H9 (cell line): ENCODE measurements at regions not wholly inside any gene's neighbourhood (a gene's known extent, or its start where the extent isn't known, plus 50 kb on each side); places are given as distances from the start of the nearest gene placed in this dataset.

Experiments used
- DNase-seq: peaks from one replicate; pipeline ENCODE4 v3.0.0-alpha.2; 2017
- H2AFZ ChIP-seq: one replicate; pipeline ENCODE4 v1.6.1; 2013; ENCODE audit warnings: mild to moderate bottlenecking, low read length, control low read depth, moderate library complexity
- H2AK5ac ChIP-seq: 2 replicates; pipeline ENCODE4 v1.6.1; 2013; ENCODE audit warnings: low read length, control low read depth, mixed read lengths; ENCODE audit not compliant: insufficient read length
- H2BK120ac ChIP-seq: one replicate; pipeline ENCODE4 v1.6.1; 2013; ENCODE audit warnings: low read depth, mild to moderate bottlenecking, low read length, control low read depth, inconsistent platforms; ENCODE audit not compliant: poor library complexity, severe bottlenecking
- H2BK12ac ChIP-seq: 2 replicates; pipeline ENCODE4 v1.6.1; 2013; ENCODE audit warnings: low read length, control low read depth, mixed read lengths, low read depth; ENCODE audit not compliant: insufficient read length
- H2BK15ac ChIP-seq: 2 replicates; pipeline ENCODE4 v1.6.1; 2013; ENCODE audit warnings: low read depth, low read length, control low read depth
- H2BK20ac ChIP-seq: one replicate; pipeline ENCODE4 v1.6.1; 2013; ENCODE audit warnings: low read depth, mild to moderate bottlenecking, low read length, control low read depth, inconsistent platforms; ENCODE audit not compliant: poor library complexity, severe bottlenecking
- H2BK5ac ChIP-seq: 2 replicates; pipeline ENCODE4 v1.6.1; 2013; ENCODE audit warnings: low read length, control low read depth, mixed read lengths; ENCODE audit not compliant: insufficient read length
- H3K14ac ChIP-seq: 2 replicates; pipeline ENCODE4 v1.6.1; 2013; ENCODE audit warnings: low read length, control low read depth; ENCODE audit not compliant: insufficient read depth
- H3K18ac ChIP-seq: 2 replicates; pipeline ENCODE4 v1.6.1; 2013; ENCODE audit warnings: low read depth, mild to moderate bottlenecking, mixed read lengths, low read length, control low read depth; ENCODE audit not compliant: insufficient read length
- H3K23ac ChIP-seq: 2 replicates; pipeline ENCODE4 v1.6.1; 2013; ENCODE audit warnings: low read length, control low read depth, mixed read lengths, low read depth; ENCODE audit not compliant: insufficient read length
- H3K23me2 ChIP-seq: 2 replicates; pipeline ENCODE4 v1.6.1; 2013; ENCODE audit warnings: low read depth, mild to moderate bottlenecking, mixed read lengths, low read length, control low read depth; ENCODE audit not compliant: insufficient read length, poor library complexity, severe bottlenecking
- H3K27ac ChIP-seq: 2 replicates; pipeline ENCODE4 v1.5.1; 2013; ENCODE audit warnings: low read length, control low read depth, mixed read lengths, low read depth; ENCODE audit not compliant: insufficient read length
- H3K27me3 ChIP-seq: 2 replicates; pipeline ENCODE4 v1.6.1; 2013; ENCODE audit warnings: low read length, control low read depth, inconsistent platforms; ENCODE audit not compliant: insufficient read depth
- H3K4ac ChIP-seq: 2 replicates; pipeline ENCODE4 v1.6.1; 2013; ENCODE audit warnings: low read depth, mild to moderate bottlenecking, control low read depth, inconsistent platforms, low read length, moderate library complexity
- H3K4me1 ChIP-seq: 2 replicates; pipeline ENCODE4 v1.6.1; 2013; ENCODE audit warnings: low read length, control low read depth, inconsistent platforms; ENCODE audit not compliant: insufficient read depth
- H3K4me2 ChIP-seq: 2 replicates; pipeline ENCODE4 v1.6.1; 2013; ENCODE audit warnings: low read length, control low read depth, mixed read lengths; ENCODE audit not compliant: insufficient read length, insufficient read depth
- H3K56ac ChIP-seq: 2 replicates; pipeline ENCODE4 v1.6.1; 2013; ENCODE audit warnings: low read depth, mild to moderate bottlenecking, mixed read lengths, low read length, control low read depth; ENCODE audit not compliant: insufficient read length
- H3K79me1 ChIP-seq: 2 replicates; pipeline ENCODE4 v1.6.1; 2013; ENCODE audit warnings: low read depth, mild to moderate bottlenecking, moderate library complexity, low read length, control low read depth, inconsistent platforms; ENCODE audit not compliant: insufficient read depth, poor library complexity, severe bottlenecking
- H3K79me2 ChIP-seq: 2 replicates; pipeline ENCODE4 v1.6.1; 2013; ENCODE audit warnings: low read length, control low read depth, inconsistent platforms; ENCODE audit not compliant: insufficient read depth
- H3K9ac ChIP-seq: 2 replicates; pipeline ENCODE4 v1.6.1; 2013; ENCODE audit warnings: low read length, control low read depth, mixed read lengths; ENCODE audit not compliant: insufficient read length; ENCODE audit errors: extremely low read depth
- H3K9me3 ChIP-seq: one replicate; pipeline ENCODE4 v1.6.1; 2013; ENCODE audit warnings: low read depth, low read length, inconsistent platforms; ENCODE audit not compliant: control insufficient read depth
- H3T11ph ChIP-seq: one replicate; pipeline ENCODE4 v1.6.1; 2013; ENCODE audit warnings: mild to moderate bottlenecking, low read length, control low read depth, inconsistent platforms
- H4K20me1 ChIP-seq: one replicate; pipeline ENCODE4 v1.6.1; 2013; ENCODE audit not compliant: control insufficient read depth, insufficient read length, insufficient read depth
- H4K5ac ChIP-seq: 2 replicates; pipeline ENCODE4 v1.6.1; 2013; ENCODE audit warnings: low read depth, mild to moderate bottlenecking, mixed read lengths, low read length, control low read depth; ENCODE audit not compliant: insufficient read length
- H4K8ac ChIP-seq: replicated peaks from 2 replicates; pipeline ENCODE4 v1.6.1; 2013; ENCODE audit warnings: low read length, control low read depth, mixed read lengths, low read depth; ENCODE audit not compliant: insufficient read length
- H4K91ac ChIP-seq: 2 replicates; pipeline ENCODE4 v1.6.1; 2013; ENCODE audit warnings: low read depth, mild to moderate bottlenecking, moderate library complexity, mixed read lengths, low read length, control low read depth; ENCODE audit not compliant: insufficient read length
- H3K27ac Mint-ChIP-seq, 3 experiments: 2 replicates in 2 of 3; 3 replicates in 1 of 3; pipeline ENCODE4 v1.8.0; 2020 to 2021; ENCODE audit warnings: mixed read lengths in 3 of 3, mild to moderate bottlenecking in 1 of 3, moderate library complexity in 1 of 3
- H3K27me3 Mint-ChIP-seq: 2 replicates; pipeline ENCODE4 v1.8.0; 2021; ENCODE audit warnings: low read depth, mild to moderate bottlenecking, moderate library complexity, mixed read lengths
- H3K36me3 Mint-ChIP-seq, 3 experiments: 2 replicates in 2 of 3; 3 replicates in 1 of 3; pipeline ENCODE4 v1.8.0; 2020 to 2021; ENCODE audit warnings: low read depth in 3 of 3, mixed read lengths in 3 of 3; ENCODE audit not compliant: insufficient read depth in 1 of 3
- H3K4me1 Mint-ChIP-seq, 2 experiments: 2 replicates each; pipeline ENCODE4 v1.8.0; 2020; ENCODE audit warnings: mixed read lengths in 2 of 2
- H3K4me3 Mint-ChIP-seq, 2 experiments: 2 replicates in 1 of 2; 3 replicates in 1 of 2; pipeline ENCODE4 v1.8.0; 2020 to 2021; ENCODE audit warnings: mild to moderate bottlenecking in 2 of 2, mixed read lengths in 2 of 2, moderate library complexity in 1 of 2
- H3K9me3 Mint-ChIP-seq, 2 experiments: 2 replicates in 1 of 2; 3 replicates in 1 of 2; pipeline ENCODE4 v1.8.0; 2020; ENCODE audit warnings: mild to moderate bottlenecking in 2 of 2, mixed read lengths in 2 of 2, moderate library complexity in 1 of 2
- CTCF ChIP-seq: fragments of 200-600 bp; sonication (generic); conservative IDR thresholded peaks from 3 replicates; pipeline ENCODE4 v1.8.0; 2021; ENCODE audit warnings: antibody characterized with exemption, mild to moderate bottlenecking
- WGBS: extraction: QIAGEN DNeasy Blood & Tissue Kit; methylation state at CpG from one replicate; pipeline ENCODE4 v1.1.7; 2013; ENCODE audit warnings: missing lambda C conversion rate, low lambda C conversion rate, mixed read lengths; ENCODE audit not compliant: insufficient read length; ENCODE audit errors: extremely low coverage; 5-methylcytosine and 5-hydroxymethylcytosine counted together

- H3K4me3 Mint-ChIP-seq, result no peak overlapping the region
- H4K5ac ChIP-seq, result no peak overlapping the region
- no peaks in the 10 kb centered on the region for H3K23me2 ChIP-seq
- H2BK15ac ChIP-seq, result no peak overlapping the region
- H3K27ac Mint-ChIP-seq, result no peak overlapping the region
- no peak overlapping the region for H4K8ac ChIP-seq
- H3K4me1 ChIP-seq, result no peaks in the 10 kb centered on the region
- H3K79me1 ChIP-seq, result no peaks in the 10 kb centered on the region
- no CpG with 5 or more reads among the region's 2 CpGs for WGBS
- no peak overlapping the region for H2BK5ac ChIP-seq
- no peak overlapping the region for H2BK20ac ChIP-seq
- TF ChIP-seq CTCF, result no peak
- H2BK12ac ChIP-seq, result no peak overlapping the region
- peaks cover 0 to 3% of the 10 kb centered on the region in 2 experiments; a peak in 1 of 5 replicates for H3K9me3 Mint-ChIP-seq
- no peak overlapping the region for H2BK120ac ChIP-seq
- no peak overlapping the region for H3T11ph ChIP-seq
- no peak overlapping the region for H3K4ac ChIP-seq
- no peaks in the 10 kb centered on the region for H3K27me3 Mint-ChIP-seq
- no peak overlapping the region for H3K56ac ChIP-seq
- no peak overlapping the region for H2AK5ac ChIP-seq
- no peak overlapping the region for H3K23ac ChIP-seq
- no peak overlapping the region for H3K27ac ChIP-seq
- no peak overlapping the region for H3K9ac ChIP-seq
- H4K20me1 ChIP-seq, result no peaks in the 10 kb centered on the region
- H3K4me2 ChIP-seq, result no peak overlapping the region
- H3K14ac ChIP-seq, result no peak overlapping the region
- DNase-seq, result no peak
- H3K18ac ChIP-seq, result no peak overlapping the region
- H3K27me3 ChIP-seq, result no peaks in the 10 kb centered on the region
- H3K4me1 Mint-ChIP-seq, result peaks cover 33 to 36% of the 10 kb centered on the region in 2 experiments
- no peaks in the 10 kb centered on the region for H3K79me2 ChIP-seq
- no peak overlapping the region for H4K91ac ChIP-seq
- H2AFZ ChIP-seq, result no peak overlapping the region
- no peaks in the 10 kb centered on the region for H3K9me3 ChIP-seq
- H3K36me3 Mint-ChIP-seq, result no peaks in the 10 kb centered on the region
Measured at GRCh38 chr6:103870970-103871369, 988.7 kb downstream of the HACE1 start.
